SH-SY5Y (cell line): ENCODE measurements at regions not wholly inside any gene's neighbourhood (a gene's known extent, or its start where the extent isn't known, plus 50 kb on each side); places are given as distances from the start of the nearest gene placed in this dataset.

ENCODE experiments used
- GATA2 ChIP-seq: IDR thresholded peaks from 2 replicates; pipeline ENCODE4 v1.6.1; 2011; ENCODE audit warnings: mild to moderate bottlenecking, low read depth, low read length
- GATA3 ChIP-seq: IDR thresholded peaks from 2 replicates; pipeline ENCODE4 v1.6.1; 2011; ENCODE audit warnings: low read depth, mild to moderate bottlenecking, low read length, moderate library complexity

GRCh38 chr1:162944974-162945674, 84.1 kb upstream of the CCDC190 start:
- TF ChIP-seq GATA3 (peak; percentile 83), GATA2 (peak; percentile 96)

- TF ChIP-seq GATA2 = no peak
- no peak for TF ChIP-seq GATA3
These were observed 82.6 kb upstream of the CCDC190 start for GRCh38 chr1:162943622-162944021.

- no peak for TF ChIP-seq GATA3
- no peak for TF ChIP-seq GATA2
These were observed 82.1 kb upstream of the CCDC190 start for GRCh38 chr1:162942916-162943559.

GRCh38 chr1:162941024-162941423, 80.0 kb upstream of the CCDC190 start:
- no peak for TF ChIP-seq GATA2
- TF ChIP-seq GATA3 = no peak

GRCh38 chr1:162939035-162939434, 78.1 kb upstream of the CCDC190 start:
- TF ChIP-seq GATA2 = no peak
- no peak for TF ChIP-seq GATA3

GRCh38 chr1:162937716-162938395, 76.9 kb upstream of the CCDC190 start:
- TF ChIP-seq GATA2 (no peak), GATA3 (no peak)

- TF ChIP-seq GATA3 (peak; percentile 57), GATA2 (peak; percentile 38; the same call in 1 of the 2 replicates)
These were observed 70.1 kb upstream of the CCDC190 start for GRCh38 chr1:162930976-162931560.

GRCh38 chr1:162930532-162930931, 69.6 kb upstream of the CCDC190 start:
- TF ChIP-seq GATA2 = no peak

- TF ChIP-seq GATA3 (no peak), GATA2 (no peak)
These were observed 68.2 kb upstream of the CCDC190 start for GRCh38 chr1:162929177-162929576.

GRCh38 chr1:162928141-162928540, 67.2 kb upstream of the CCDC190 start:
- TF ChIP-seq GATA3 (peak; percentile 97), GATA2 (peak; percentile 94)

- no peak for TF ChIP-seq GATA3
- no peak for TF ChIP-seq GATA2
These were observed 66.4 kb upstream of the CCDC190 start for GRCh38 chr1:162927421-162927820.

- no peak for TF ChIP-seq GATA3
- TF ChIP-seq GATA2 = no peak
These were observed 65.9 kb upstream of the CCDC190 start for GRCh38 chr1:162926906-162927305.

GRCh38 chr1:162924179-162924578, 63.2 kb upstream of the CCDC190 start:
- no peak for TF ChIP-seq GATA3
- no peak for TF ChIP-seq GATA2

- no peak for TF ChIP-seq GATA3
- no peak for TF ChIP-seq GATA2
These were observed 61.2 kb upstream of the CCDC190 start for GRCh38 chr1:162922201-162922600.

GRCh38 chr1:162921311-162921710, 60.3 kb upstream of the CCDC190 start:
- TF ChIP-seq GATA3 (no peak), GATA2 (no peak)
